Stomach (tissue), 4 donors: ENCODE measurements at regions not wholly inside any gene's neighbourhood (a gene's known extent, or its start where the extent isn't known, plus 50 kb on each side); places are given as distances from the start of the nearest gene placed in this dataset.

ENCODE experiments used
- CTCF ChIP-seq, 7 experiments: fragments of 450-650 bp in 4 of 7; fragments of 200-600 bp in 3 of 7; sonication (generic) in 3 of 7; IDR thresholded peaks; one replicate each; pipeline ENCODE4 v1.5.1; 2016 to 2019; ENCODE audit warnings: antibody characterized with exemption in 7 of 7, control low read depth in 2 of 7, mild to moderate bottlenecking in 1 of 7
- EP300 ChIP-seq: sonication (generic); formaldehyde crosslinking; IDR thresholded peaks from one replicate; pipeline ENCODE4 v1.6.1; 2017; ENCODE audit warnings: antibody characterized with exemption
- POLR2A ChIP-seq, 4 donors: fragments of 450-650 bp; IDR thresholded peaks; one replicate each; pipeline ENCODE4 v1.6.1; 2016; ENCODE audit warnings: antibody characterized with exemption in 4 of 4, control low read depth in 2 of 4, mild to moderate bottlenecking in 1 of 4, moderate library complexity in 1 of 4

GRCh38 chr9:80117031-80117430 lies 545.3 kb downstream of the TLE4 start:
- TF ChIP-seq EP300 (no peak), CTCF (IDR thresholded peaks at IDR 0.05) (no peak), POLR2A (IDR thresholded peaks at IDR 0.05) (no peak)
